D721Med (cell line): ENCODE measurements at regions not wholly inside any gene's neighbourhood (a gene's known extent, or its start where the extent isn't known, plus 50 kb on each side); places are given as distances from the start of the nearest gene placed in this dataset.
"Not testable (repeated sequence)": the region's sequence is repeated elsewhere in the genome, so short reads cannot be mapped to it uniquely, and the experiment has no call there.

ENCODE experiments used
- DNase-seq: peaks from one replicate; pipeline ENCODE4 v3.0.0; 2011; ENCODE audit warnings: low spot score; ENCODE audit not compliant: insufficient read length
- FAIRE-seq: peaks from 2 replicates; lab custom pipeline; 2011; peaks lifted over from hg19 to GRCh38; lab: Jason Lieb, UNC
- CTCF ChIP-seq: IDR thresholded peaks from 2 replicates; pipeline ENCODE4 v1.5.1; 2012; ENCODE audit warnings: mild to moderate bottlenecking, control low read depth; ENCODE audit not compliant: insufficient read depth; ENCODE audit errors: missing control alignments

- no peak for TF ChIP-seq CTCF
- no peak for DNase-seq
- no peak for FAIRE-seq
These were observed 222.8 kb downstream of the FAM43A start for GRCh38 chr3:194908496-194908895.

GRCh38 chr3:194908972-194909371 lies 223.3 kb downstream of the FAM43A start:
- FAIRE-seq (no peak), DNase-seq (no peak)
- no peak for TF ChIP-seq CTCF

DNA sequence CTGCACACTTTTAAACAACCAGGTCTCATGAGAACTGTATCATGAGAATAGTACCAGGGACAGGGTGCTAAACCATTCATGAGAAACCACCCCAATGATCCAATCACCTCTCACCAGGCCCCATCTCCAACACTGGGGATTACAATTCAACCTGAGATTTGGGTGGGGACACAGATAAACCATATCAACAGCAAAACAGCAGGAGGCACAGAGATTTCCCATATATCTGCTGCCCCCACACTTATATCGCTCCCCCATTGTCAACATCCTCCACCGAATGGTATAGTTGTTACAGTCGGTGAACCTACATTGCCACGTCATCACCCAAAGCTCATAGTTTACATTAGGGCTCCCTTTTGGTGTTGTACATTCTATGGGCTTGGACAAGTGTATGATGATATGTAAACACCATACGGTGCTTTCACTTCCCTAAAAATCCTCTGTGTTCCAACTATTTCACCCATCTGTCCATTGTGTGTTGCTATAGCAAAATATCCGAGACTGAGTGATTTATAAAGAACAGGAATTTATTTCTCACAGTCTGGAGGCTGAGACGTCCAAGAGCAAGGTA lies 224.8 kb downstream of the FAM43A start:
- FAIRE-seq, result no peak
- no peak for DNase-seq
- no peak for TF ChIP-seq CTCF

- TF ChIP-seq CTCF, result no peak
- DNase-seq (no peak), FAIRE-seq (no peak)
These were observed 227.6 kb downstream of the FAM43A start for GRCh38 chr3:194913316-194913715.

GRCh38 chr3:194924889-194925288 lies 239.2 kb downstream of the FAM43A start:
- DNase-seq, FAIRE-seq: not testable (repeated sequence)

DNA sequence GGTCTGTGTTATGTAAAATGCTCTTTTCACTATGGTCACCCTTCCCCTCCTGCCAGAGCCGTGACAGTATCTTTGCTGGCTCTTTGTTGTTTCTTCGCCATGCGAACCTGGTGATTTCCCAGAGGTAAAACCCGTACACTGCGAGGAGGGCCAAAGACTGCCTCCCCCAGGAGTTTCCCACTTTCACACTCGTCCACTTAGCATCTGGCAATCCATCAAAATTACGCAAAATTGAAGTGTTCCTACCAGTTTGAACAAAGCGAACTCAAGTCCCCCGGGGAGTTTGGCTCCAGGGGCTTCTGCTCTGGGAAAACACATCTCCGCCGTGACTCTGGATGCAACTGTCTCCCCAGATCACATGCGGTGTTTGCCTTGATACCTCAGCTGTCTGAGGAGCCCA lies 239.9 kb downstream of the FAM43A start:
- no peak for DNase-seq
- TF ChIP-seq CTCF, result no peak
- no peak for FAIRE-seq

DNA sequence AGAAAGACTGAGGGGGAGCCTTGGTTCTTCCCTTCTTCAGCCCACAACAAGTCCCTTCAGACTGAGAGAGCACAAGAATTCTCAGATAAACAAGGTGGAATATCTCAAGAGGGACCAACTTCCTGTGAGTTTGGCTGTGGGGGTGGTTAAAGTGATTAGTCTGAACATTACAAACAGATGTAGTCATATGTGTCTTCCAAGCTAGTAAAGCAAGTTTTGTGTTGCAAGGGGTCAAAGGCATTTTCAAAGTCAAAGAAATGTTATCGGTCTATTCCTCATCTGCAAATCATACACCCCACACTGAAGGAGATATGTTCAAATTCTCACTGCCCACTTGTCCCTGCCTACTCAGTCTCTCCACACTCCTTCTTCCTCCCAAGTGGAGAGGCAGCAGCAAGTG lies 242.5 kb downstream of the FAM43A start:
- DNase-seq, result no peak
- TF ChIP-seq CTCF, result no peak
- FAIRE-seq, result no peak
